ENCODE measurements at regions not wholly inside any gene's neighbourhood (a gene's known extent, or its start where the extent isn't known, plus 50 kb on each side); places are given as distances from the start of the nearest gene placed in this dataset.
A peak's percentile ranks its signal among the peaks of the same experiment; 100 is the strongest.

GRCh38 chr5:124649491-124650146, 96.8 kb downstream of the ZNF608 start:
- no peak overlapping the region for H3K4me3 ChIP-seq (replicated peaks in 1 of 3)
- DNase-seq, result peak; percentile 32 to 46
- H3K27ac ChIP-seq, result peak overlapping the region in 1 of 3 donors; percentile 13
- WGBS, 2 donors, result 45 to 60% methylated on average over 11 of the region's 11 CpGs
- TF ChIP-seq POLR2A (IDR thresholded peaks at IDR 0.05) (no peak), CTCF (IDR thresholded peaks at IDR 0.05) (no peak)
- intact Hi-C loops (cut with DNase I), result no loop called here
- no peaks in the 10 kb centered on the region for H3K27me3 ChIP-seq
- H3K36me3 ChIP-seq, result peaks cover 0 to 15% of the 10 kb centered on the region in 2 donors
- H3K4me1 ChIP-seq, result peaks cover 35% of the 10 kb centered on the region in 2 donors
- no peaks in the 10 kb centered on the region for H3K9me3 ChIP-seq

GRCh38 chr5:124648902-124649467, 97.5 kb downstream of the ZNF608 start:
- H3K36me3 ChIP-seq, result peaks cover under 1 to 18% of the 10 kb centered on the region in 2 donors
- no peak for TF ChIP-seq POLR2A (IDR thresholded peaks at IDR 0.05)
- no peak for TF ChIP-seq CTCF (IDR thresholded peaks at IDR 0.05)
- peak overlapping the region in 1 of 3 donors; percentile 13 for H3K27ac ChIP-seq
- no peaks in the 10 kb centered on the region for H3K27me3 ChIP-seq
- 82% methylated on average over 9 of the region's 9 CpGs for WGBS, 2 donors
- DNase-seq, result no peak
- intact Hi-C loops (cut with DNase I), result no loop called here
- H3K4me1 ChIP-seq, result peaks cover 29 to 31% of the 10 kb centered on the region in 2 donors
- H3K9me3 ChIP-seq, result no peaks in the 10 kb centered on the region
- H3K4me3 ChIP-seq (replicated peaks in 1 of 3), result no peak overlapping the region

GRCh38 chr5:124647352-124647751, 99.1 kb downstream of the ZNF608 start:
- no peaks in the 10 kb centered on the region for H3K9me3 ChIP-seq
- intact Hi-C loops (cut with DNase I), result no loop called here
- 95 to 98% methylated on average over 8 of the region's 8 CpGs for WGBS, 2 donors
- no peaks in the 10 kb centered on the region for H3K27me3 ChIP-seq
- H3K4me1 ChIP-seq, result peaks cover 27% of the 10 kb centered on the region in 2 donors
- no peak overlapping the region for H3K4me3 ChIP-seq (replicated peaks in 1 of 3)
- H3K36me3 ChIP-seq, result peaks cover 4 to 18% of the 10 kb centered on the region in 2 donors
- no peak for DNase-seq
- no peak overlapping the region for H3K27ac ChIP-seq
- TF ChIP-seq CTCF (IDR thresholded peaks at IDR 0.05) (no peak), POLR2A (IDR thresholded peaks at IDR 0.05) (no peak)

GRCh38 chr5:124645396-124645795, 101.0 kb downstream of the ZNF608 start:
- 96 to 100% methylated on average over 3 of the region's 3 CpGs for WGBS, 2 donors
- no peak overlapping the region for H3K27ac ChIP-seq
- intact Hi-C loops (cut with DNase I), result no loop called here
- H3K27me3 ChIP-seq, result no peaks in the 10 kb centered on the region
- no peak overlapping the region for H3K4me3 ChIP-seq (replicated peaks in 1 of 3)
- no peaks in the 10 kb centered on the region for H3K9me3 ChIP-seq
- TF ChIP-seq POLR2A (IDR thresholded peaks at IDR 0.05) (no peak), CTCF (IDR thresholded peaks at IDR 0.05) (no peak)
- H3K4me1 ChIP-seq, result peaks cover 13 to 14% of the 10 kb centered on the region in 2 donors
- DNase-seq, result no peak
- H3K36me3 ChIP-seq, result peaks cover 10 to 23% of the 10 kb centered on the region in 2 donors

- H3K4me3 ChIP-seq (replicated peaks in 1 of 3), result no peak overlapping the region
- H3K27me3 ChIP-seq, result no peaks in the 10 kb centered on the region
- peaks cover 5 to 6% of the 10 kb centered on the region in 2 donors for H3K4me1 ChIP-seq
- WGBS, 2 donors, result 81 to 88% methylated on average over 1 of the region's 1 CpG
- DNase-seq, result no peak
- H3K36me3 ChIP-seq, result peaks cover 11 to 23% of the 10 kb centered on the region in 2 donors
- TF ChIP-seq POLR2A (IDR thresholded peaks at IDR 0.05) (no peak), CTCF (IDR thresholded peaks at IDR 0.05) (no peak)
- intact Hi-C loops (cut with DNase I), result no loop called here
- no peak overlapping the region for H3K27ac ChIP-seq
- no peaks in the 10 kb centered on the region for H3K9me3 ChIP-seq
Observed at GRCh38 chr5:124644582-124644981, 101.9 kb downstream of the ZNF608 start.

All from thyroid gland (tissue), 4 donors.